Bone marrow (tissue), 2 donors: ENCODE measurements at regions not wholly inside any gene's neighbourhood (a gene's known extent, or its start where the extent isn't known, plus 50 kb on each side); places are given as distances from the start of the nearest gene placed in this dataset.
"Not testable (repeated sequence)": the region's sequence is repeated elsewhere in the genome, so short reads cannot be mapped to it uniquely, and the experiment has no call there.

Experiments
- DNase-seq, 2 donors: peaks; one replicate each; lab custom pipeline; 2025; lab: John Stamatoyannopoulos, UW

- no peak for DNase-seq
These were observed 117.5 kb upstream of the MEIS1 start for GRCh38 chr2:66317268-66317890.

DNA sequence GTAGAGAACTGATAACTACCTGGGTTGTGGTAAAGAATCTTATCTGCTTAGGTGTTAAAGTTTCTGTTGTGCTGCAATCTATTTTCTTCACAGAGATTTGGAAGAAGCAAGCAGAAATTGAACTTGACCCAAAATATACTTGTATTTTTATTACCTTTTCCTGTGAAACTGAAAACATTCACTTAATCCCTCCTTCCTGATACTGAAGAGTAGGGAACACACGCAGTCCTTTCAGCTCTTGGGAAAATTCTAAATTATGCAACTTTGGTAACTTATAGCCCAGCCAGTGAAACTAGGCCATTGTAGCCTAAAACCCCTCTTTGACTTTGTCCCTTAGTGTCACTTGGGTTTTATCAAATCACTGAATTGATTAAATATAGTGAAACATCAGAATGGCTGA, 128.4 kb upstream of the MEIS1 start:
- no peak for DNase-seq

- DNase-seq, result no peak
These were observed 129.2 kb upstream of the MEIS1 start for GRCh38 chr2:66305718-66306117.

GRCh38 chr2:66303471-66303870, 131.5 kb upstream of the MEIS1 start:
- no peak for DNase-seq

- DNase-seq, result no peak
These were observed 133.2 kb upstream of the MEIS1 start for GRCh38 chr2:66301767-66302140.

GRCh38 chr2:66301022-66301766, 133.7 kb upstream of the MEIS1 start:
- no peak for DNase-seq

DNA sequence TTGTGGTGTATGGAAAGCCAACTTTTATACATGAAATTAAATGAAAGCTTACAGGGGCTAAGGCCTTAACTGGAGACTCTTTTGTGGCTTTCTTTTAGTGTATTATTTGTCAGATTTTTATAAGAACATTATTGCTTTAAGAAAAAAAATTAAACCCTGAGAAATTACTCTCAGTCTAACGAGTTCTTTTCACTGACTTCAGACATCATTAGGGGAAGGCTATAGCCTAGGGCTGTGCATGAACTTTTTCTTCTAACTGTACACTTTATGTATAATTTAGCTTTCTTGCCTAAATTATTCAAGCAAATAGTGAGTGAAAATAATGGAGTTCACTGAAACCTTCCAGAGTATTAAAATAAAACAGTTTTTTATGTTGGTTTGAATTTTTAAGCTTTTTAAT, 151.1 kb upstream of the MEIS1 start:
- DNase-seq, result no peak

DNA sequence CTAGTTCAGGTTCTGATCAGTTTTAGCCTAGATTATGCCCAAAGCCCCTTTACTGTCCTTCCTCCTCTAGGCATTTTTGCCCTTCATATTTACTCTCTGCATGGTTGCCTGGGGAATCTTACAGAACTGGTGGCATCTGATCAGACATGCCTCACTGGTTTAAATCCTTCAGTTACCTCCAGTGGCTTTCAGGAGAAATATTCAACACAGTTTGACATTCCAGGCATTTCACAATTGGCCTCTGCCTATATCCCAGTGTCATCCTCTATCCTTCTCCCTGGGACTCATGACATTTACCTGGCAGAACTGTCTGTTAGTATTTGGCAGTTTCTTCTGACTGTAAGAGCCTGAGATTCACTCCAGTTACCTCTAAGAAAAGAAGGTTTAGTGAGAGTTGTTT, 152.9 kb upstream of the MEIS1 start:
- DNase-seq, result no peak

- DNase-seq, result no peak
These were observed 155.9 kb upstream of the MEIS1 start for GRCh38 chr2:66279024-66279423.

GRCh38 chr2:66275984-66276383, 158.9 kb upstream of the MEIS1 start:
- no peak for DNase-seq

DNA sequence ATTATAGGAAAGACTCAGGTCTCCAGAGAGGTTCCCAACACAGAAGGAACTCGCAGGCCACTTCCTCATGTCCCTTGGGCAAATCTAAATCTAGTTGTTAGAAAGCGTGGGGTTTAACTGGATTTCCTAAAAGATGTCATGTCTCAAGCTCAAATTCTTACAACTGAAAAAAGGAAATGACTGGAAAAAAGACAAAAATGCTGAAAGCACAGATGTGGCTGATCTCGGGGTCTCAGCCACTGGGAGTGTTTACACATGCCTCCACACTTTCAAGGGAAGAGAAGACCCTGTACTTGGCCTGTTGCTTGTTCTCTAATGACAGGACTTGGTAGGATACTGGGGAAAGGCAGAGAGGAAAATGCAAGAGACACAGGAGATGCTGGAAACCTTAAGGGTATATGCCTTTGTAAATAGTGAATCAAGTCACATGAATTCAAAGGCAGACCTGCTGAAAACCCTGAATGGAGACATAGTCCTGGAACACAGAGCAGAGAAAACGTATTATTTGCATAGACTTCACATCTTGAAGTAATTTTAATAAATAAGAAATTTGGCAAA, 160.9 kb upstream of the MEIS1 start:
- DNase-seq, result no peak

GRCh38 chr2:66272751-66273150, 162.2 kb upstream of the MEIS1 start:
- no peak for DNase-seq

GRCh38 chr2:66271777-66272176, 163.1 kb upstream of the MEIS1 start:
- no peak for DNase-seq

DNA sequence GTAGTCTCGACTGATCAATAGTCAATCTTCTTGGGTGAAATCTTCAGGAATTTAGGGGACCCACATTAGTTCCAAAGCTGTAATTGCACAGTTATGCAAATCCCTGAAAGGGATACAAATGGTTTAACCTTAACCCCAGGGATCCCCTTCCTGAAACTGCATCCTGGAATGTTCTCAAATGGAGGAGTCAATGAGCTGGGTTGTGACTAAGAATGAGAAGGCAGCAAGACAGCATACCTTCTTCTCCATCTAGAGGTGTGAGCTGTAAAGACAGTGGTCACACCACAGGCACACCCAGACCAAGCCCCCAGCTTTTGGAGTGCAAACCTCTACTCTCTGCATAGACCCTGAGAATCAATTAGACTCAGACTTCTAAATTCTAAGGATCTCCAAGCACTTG, 164.7 kb upstream of the MEIS1 start:
- no peak for DNase-seq

DNA sequence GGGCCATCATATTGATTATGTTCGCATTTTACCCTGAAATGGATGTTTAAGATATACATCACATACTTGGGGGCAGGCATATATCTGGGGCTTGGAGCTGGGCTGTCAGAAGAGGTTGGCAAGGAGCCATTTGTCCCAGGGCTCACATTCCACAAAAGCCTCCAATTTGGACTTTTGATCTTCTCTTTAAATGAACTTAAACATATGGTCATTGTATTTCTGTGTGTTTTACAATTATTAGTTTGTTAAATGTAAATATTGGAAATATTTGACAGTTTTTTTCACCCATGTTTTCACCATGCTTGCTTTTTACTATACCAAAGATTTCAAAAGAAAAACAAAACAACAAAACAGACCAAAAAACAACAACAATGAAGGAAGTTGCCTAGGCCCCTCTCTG, 165.8 kb upstream of the MEIS1 start:
- DNase-seq, result no peak

- DNase-seq, result no peak
These were observed 166.2 kb upstream of the MEIS1 start for GRCh38 chr2:66268756-66269155.

- no peak for DNase-seq
These were observed 170.6 kb upstream of the MEIS1 start for GRCh38 chr2:66264354-66264753.

GRCh38 chr2:66255867-66256266, 179.1 kb upstream of the MEIS1 start:
- DNase-seq, result no peak

GRCh38 chr2:66255136-66255535, 179.8 kb upstream of the MEIS1 start:
- no peak for DNase-seq

GRCh38 chr2:66253066-66253465, 181.9 kb upstream of the MEIS1 start:
- DNase-seq, result no peak

DNA sequence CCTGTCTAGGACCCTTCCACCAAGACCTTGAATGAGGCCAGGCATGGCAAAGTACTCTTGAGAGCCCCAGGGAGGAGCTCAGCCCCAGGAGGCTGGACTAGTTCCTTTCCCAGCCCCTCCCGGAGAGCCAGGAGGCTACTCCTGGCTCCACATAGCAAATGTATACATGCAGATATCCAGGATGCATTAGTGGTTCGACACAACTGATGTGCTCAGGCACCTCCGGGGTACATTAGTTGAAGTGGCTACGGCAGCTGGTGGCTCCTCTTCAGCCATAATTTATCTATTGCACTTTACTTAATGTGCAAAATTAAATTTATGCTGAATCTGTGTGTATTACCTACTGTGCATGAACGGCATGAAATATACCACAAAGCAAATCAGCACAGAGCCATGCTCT, 182.8 kb upstream of the MEIS1 start:
- no peak for DNase-seq

DNA sequence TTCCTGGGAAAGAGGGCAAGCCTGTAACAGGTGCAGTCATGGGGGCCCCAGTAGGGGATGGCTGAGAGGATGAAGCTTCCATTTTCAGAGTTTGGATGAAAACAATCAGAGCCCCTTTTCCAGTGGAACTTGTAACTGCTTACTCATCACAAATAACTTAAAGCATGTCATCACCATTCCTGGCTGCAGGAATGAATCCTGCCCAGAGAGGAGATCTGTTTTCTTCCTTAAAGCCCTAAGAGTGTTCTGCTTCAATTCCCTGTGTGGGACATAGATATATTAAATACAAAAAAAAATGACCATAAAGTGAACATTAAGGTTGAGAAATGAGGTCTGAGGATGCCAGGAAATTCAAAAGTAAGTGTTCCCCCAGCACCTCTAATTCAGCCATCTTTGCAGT, 183.4 kb upstream of the MEIS1 start:
- DNase-seq, result no peak

GRCh38 chr2:66249089-66249488, 185.8 kb upstream of the MEIS1 start:
- not testable (repeated sequence) for DNase-seq

GRCh38 chr2:66243809-66244208, 191.1 kb upstream of the MEIS1 start:
- not testable (repeated sequence) for DNase-seq
